Stimulated activated CD8-positive, alpha-beta memory T cell treated with anti-CD3 and anti-CD28 coated beads, Interleukin-4, amount 100 ng/mL, for 48 hours (primary cell): ENCODE measurements at regions not wholly inside any gene's neighbourhood (a gene's known extent, or its start where the extent isn't known, plus 50 kb on each side); places are given as distances from the start of the nearest gene placed in this dataset.

Experiments
- DNase-seq: peaks from one replicate; pipeline ENCODE4 v3.0.0-alpha.2; 2020

DNA sequence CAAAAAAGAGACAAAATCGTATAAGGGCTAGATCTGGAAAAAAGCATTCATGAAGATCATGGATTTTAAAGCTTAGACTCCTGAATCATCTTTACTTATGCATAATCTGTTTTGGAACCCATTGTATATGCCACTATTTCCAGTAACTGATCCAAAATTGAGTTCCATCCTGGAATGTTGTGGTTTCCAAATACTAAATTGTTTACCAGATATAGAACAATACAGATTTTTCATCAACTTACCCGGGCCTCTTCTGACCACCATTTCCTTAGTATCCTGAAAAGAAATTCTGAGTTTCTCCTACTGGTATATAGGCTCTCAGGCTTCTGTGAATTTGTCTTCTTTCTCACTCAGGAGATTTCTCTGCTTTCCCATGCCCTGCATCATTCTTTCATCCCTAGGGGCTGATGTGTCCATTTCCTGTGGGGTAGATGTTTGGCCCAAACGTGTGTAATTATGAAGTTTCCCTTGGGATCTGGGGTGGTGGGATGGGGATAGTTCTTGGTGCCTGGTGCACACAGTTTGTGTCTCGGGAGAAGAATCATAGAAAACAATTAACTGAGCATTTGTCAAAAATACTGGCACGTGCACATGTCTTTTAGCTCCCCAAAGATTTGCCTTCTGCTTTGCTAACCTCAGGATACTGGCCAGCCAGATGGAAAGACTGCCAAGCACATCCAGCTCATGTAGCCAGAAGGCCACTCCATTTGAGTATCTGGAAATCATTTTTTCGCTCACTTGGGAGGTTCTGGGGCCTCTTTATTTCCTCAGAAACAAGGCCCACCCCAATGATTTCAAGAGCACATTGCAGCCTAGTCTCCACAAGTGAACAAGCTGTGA lies 127.8 kb downstream of the NTMT2 start:
- DNase-seq, result no peak

DNA sequence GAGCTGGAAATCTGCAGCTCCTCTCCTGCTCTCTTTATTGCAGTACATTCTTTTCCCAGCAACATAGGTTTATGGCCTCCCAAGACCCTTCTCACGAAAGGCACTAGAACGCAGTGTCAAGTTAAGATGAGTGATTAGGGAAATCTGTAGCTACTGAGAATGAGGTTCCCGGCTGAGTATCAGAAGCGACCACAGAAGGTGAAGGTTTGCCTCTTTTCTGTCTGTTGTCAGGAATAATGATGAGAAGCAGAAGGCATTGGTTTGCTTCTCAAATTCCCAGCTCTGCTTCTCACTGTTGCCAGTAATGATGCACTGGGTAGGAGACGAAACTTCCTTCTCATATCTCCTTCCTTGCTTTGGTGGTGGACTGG lies 128.4 kb downstream of the NTMT2 start:
- no peak for DNase-seq

DNA sequence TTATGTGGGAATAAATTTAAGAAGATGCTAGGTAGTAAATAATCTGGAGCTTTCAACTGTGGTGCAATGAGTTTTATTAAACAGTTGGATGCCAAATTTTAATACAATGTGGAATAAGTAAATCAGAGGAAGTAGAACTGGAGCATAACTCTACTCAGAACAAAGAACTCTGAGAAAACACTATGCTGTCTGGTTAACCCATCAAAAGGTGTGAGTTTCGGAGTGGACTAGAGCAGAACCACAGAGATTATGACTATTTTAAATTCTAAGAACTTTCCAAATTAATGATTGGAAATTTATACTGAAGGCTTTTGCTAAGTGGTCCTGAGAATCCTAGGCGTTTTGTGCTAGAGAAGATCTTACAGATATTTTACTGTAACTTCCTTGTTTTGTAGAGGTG lies 132.2 kb downstream of the NTMT2 start:
- no peak for DNase-seq

DNA sequence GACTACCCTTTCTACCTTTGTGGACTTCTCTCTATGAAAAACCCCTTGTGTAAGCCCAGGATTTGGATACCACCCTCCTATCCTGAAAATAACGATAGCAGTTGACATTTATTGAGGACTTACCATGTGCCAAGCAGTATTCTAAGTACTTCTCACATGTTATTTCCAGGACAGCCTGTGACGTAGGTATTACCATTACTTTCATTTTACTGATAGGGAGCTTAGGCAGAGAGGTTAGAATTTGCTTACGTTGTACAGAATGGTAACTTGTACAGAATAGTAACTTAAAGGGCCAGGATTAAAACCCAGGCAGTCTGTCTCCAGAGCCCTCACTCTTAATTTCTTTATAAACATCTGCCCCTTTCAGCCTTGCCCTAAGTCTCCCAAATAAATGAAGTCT lies 138.3 kb downstream of the NTMT2 start:
- DNase-seq, result no peak

DNA sequence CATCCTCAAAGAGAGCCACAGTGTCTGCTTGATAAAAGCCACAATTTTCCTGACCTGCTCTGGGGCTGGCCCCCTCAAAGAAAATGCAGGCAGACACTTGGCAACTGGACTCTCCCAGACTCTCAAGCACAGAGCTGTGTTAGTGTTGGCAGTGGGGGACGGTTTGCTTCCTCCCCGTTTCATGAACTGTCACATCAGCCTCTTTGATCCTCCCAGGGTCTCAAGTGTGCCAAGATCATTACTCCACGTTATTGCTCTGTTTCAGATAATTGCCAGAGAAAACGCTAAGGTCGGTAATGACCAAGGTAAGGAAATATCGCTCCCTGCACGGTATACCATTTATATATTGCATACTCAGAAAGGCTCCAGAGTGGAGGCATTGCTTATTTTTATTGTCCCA lies 138.8 kb downstream of the NTMT2 start:
- DNase-seq, result no peak

DNA sequence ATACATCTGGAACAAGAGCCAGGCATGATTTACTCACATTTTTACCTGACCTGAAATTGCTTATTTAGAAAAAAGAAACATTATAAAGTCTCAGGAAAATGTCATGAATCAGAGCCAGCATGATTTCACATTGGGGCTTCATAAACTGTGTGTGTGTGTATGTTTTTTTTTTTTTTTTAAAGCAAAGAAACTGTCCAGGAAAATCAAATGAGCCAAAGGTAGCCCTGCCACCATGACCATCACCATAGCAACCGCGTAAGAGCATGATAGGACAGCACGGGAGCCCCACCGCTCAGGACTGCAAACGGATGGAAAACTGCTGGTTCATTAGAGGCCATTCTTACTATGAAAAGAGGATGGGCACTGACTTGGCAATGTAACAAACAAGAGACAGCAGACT lies 139.2 kb downstream of the NTMT2 start:
- DNase-seq, result no peak

DNA sequence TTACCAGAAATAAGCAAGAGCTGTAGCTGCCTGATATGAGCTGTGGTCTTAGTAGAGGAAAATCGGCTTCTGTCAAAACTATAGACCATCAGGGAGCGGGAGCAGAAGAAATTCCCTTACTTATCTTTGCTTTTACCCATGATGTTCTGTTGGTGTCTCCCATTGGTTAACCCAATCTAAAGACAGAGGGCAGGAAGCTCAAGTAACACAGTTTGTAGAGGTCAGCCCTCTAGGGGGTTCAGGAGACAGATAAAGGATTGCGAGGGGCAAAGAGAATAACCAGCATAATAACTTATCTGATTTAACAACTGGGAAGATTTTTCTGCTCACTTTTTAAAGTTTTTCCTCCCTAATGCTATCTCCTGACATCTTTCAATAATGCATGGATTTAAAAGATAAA lies 142.4 kb downstream of the NTMT2 start:
- no peak for DNase-seq

DNA sequence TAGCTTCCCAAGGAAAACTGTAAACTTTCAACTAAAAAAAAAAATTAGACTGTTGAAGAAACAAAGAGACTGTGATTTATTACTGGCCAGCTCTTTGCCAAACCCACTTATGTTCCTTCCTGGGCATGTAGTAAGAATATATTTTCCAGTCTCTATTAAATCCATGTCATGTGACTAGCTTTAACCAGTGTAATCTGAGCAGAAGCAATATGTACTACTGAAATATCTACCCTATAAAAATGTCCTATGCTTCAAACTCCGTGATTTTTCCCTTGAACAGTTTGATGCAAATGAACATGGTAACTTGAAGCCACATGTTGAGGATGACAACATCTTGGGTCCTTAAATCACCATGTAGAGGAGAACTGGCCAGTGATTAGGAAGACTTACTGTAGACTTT lies 144.5 kb downstream of the NTMT2 start:
- no peak for DNase-seq

DNA sequence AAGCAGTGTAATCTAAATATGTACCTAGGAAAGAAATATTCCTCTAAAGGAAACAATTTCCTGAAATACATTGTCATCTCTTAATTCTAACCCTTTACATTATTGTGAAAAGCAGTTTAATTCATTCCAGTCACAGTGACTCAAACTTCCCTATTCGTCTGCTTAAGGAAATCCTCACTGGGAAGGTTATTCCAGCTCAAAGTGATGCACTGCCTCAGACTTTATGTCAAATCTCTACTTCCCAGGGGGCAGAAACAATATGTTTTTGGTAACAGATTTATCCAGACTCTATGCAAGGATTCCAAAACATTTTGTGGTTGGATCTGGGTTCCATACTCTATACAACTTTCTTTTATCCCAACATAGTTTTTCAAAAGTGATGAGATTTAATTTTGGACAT lies 145.2 kb downstream of the NTMT2 start:
- no peak for DNase-seq

DNA sequence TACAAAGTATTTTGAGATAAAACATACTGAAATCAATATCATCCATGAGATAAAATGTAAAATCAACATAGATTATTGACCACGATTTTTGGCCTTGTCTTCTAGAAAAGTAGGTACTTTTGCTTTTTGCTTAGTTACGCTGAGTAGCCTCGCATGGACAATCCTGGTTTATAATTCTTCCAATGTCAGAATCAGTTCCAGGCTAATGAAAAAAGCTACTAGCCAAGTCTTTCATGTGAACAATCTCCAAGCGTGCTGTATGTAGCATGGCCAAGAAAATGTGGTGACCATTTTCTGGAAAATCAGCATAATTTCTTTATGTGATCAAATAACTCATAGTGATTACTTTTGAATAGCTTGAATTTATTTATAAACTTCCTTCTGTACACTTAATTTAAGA lies 145.8 kb downstream of the NTMT2 start:
- DNase-seq, result no peak

DNA sequence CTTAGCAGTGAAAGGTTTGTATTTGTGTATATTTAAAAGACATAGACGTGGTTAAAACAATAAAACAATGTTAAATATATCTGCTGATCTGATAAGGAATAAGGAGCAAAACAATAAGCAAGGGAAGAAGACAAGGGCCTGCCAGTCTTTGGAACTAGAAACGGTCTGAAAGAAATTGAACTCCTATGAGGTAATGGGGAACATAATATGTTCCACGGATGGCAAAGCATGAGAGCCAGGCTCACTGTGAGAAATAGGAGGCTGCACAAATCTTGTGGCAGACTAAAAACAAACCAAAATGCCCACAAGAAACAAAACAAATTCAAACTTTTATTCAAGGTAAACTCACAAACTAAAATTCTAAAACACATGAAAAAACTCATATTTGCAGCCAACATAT lies 150.5 kb downstream of the NTMT2 start:
- DNase-seq, result no peak

DNA sequence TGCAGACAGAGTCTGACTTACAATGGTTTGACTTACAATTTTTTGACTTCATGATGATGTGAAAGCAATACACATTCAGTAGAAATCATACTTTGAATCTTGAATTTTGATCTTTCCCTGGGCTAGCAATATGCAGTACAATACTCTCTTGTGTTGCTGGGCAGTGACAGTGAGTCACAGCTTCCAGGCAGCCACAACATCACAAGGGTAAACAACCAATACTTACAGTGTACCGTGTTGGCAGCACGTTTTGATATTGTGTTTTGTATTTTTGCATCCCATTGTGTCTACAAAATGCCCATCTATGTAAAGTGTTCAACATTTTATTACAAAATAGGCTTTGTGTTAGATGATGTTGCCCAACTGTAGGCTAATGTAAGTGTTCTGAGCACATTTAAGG lies 150.9 kb downstream of the NTMT2 start:
- DNase-seq, result no peak

DNA sequence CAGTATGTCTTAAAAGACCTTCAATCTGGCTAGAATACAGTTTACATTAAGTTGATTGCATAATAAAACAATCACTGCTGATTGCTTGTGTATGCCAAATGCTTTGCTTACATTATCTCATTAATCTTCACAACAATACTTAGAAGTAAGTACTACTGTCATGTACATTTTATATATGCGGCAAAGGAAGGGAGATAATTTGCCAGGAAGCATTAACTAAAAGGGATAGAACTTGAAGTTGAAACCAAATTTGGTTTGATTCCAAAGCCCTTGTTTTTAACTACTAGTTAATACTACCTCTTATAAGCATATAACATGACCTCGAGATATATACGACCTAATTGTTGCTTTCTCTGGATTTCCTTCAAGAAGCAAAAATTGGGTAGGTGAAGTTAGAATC lies 155.8 kb downstream of the NTMT2 start:
- DNase-seq, result no peak

DNA sequence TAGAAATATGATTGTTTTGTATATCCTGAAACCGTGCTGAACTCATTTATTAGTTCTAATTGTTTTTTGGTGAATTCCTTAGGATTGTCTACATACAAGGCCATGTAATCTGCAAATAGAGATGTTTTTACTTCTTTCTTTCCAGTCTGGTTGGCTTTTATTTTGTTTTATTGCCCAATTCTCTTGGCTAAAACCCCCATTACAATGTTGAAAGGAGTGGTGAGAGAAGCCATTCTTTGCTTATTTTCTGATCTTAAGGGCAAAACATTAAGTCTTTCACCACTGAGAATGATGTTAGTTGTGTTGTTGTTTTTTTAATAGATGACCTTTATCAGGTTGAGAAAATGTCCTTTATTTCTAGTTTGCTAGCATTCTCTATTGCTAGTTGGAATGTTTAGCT lies 157.3 kb downstream of the NTMT2 start:
- no peak for DNase-seq

DNA sequence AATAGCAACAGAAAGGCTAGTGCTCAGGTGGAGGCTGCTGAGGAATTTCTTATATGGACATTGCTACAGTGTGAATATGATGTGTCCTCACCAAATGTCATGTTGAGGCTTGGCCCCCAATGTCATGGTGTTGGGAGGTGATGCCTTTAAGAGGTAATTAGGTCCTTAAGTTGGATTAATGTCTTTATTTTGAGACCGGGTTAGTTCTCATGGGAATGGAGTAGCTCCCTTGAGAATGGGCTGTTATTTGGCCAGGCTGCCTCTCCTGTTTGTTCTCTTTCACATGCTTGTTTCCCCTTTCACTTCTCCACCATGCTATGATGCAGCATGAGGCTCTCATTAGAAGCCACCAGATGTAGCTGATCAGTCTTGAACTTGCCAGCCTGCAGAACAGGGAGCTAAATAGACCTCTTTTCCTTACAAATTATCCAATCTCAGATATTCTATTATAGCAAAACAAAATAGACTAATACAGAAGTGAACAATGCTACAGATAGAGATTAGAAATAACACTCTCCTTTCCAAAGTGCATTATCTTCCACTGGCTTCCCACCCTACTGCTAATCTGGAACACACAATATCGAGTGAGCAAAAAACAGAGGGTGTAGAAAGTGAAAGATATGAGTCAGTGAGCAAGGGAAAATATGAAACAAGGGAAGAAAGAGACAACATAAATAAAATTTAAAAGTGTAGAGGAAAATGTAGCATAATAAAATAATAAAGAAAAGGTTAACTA lies 160.2 kb downstream of the NTMT2 start:
- DNase-seq, result no peak

DNA sequence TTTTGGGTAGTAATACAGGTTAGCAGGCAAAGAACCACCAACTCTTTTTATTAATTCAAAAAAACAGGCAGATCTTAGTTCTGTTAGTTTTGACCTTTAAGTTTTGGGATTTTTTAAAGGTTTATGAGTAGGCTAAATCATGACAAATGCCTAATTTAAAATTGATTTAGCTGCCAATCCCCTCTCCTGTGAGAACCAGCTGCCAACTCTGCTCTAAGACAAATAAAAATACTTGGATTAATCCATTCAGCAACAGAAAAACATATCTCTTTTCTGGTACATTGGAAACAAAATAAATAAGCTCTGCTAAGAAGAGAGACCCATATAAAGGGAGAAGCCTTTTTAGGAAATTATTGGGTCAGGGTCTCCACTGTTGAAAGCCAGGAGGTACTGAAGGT lies 160.8 kb downstream of the NTMT2 start:
- no peak for DNase-seq

DNA sequence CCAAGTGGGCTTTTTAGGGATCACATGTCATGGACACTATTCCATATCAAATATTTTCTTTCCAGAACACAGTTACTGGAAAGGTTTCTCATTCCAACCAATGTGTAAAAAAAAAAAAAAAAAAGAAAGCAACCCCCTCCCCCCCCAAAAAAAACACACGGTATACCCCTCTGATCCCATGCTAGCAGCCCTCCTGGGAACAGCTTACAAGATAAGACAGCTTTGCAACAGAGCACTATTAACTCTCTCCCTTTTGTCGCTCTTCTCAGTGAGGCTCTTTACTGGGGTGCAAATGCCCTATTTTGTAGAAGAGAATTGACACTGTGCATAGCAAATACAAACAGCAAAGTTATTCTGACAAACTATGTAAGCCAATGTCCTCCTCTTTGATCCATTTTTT lies 161.2 kb downstream of the NTMT2 start:
- DNase-seq, result no peak

DNA sequence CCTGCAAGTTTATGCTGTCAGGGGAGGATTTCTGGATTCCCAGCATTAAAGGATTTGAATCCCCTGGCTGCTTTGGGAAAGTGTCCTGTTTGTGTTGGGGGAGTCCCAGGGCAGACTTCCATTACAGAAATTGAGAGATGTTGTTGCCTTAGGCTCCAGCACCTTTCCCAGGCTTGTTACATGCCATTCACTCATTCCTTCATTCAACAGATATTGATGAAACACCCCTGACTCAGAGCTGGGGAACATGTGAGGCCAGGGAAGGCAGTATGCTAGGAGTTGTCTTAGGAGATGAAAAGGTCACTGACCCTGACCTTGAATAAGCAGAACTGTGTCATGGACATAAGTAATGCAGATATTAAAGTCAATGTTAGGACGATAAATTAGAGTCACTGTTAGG lies 161.7 kb downstream of the NTMT2 start:
- DNase-seq, result no peak

DNA sequence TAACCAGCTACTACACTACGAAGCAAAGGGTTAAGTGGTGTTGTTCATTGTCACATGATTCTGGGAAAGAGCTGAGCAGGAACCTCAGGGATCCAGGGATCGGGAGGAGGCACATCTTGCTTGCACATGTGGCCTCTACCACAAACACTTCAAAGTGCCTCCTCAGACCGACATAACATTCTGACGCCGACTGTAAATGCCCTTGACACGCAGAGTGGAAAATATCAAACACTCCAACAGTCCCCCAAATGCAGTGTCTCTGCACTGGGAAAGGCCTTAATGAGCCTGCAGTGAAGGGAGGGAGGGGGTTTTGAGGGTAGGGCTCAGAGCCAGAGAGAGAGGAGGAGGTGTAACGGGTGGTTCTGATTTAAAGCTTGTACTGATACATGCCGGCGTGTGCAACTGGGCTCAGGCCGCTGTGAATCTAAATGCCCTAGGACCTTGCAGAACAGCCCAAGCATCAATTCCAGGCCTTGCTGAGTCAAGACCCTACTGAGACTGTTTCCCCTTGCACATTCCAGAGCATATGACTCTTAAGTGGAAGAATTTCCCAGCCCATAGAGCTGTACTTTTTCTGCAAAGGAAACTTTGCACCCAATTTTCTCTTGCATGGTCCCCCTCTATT lies 163.7 kb downstream of the NTMT2 start:
- DNase-seq, result no peak

DNA sequence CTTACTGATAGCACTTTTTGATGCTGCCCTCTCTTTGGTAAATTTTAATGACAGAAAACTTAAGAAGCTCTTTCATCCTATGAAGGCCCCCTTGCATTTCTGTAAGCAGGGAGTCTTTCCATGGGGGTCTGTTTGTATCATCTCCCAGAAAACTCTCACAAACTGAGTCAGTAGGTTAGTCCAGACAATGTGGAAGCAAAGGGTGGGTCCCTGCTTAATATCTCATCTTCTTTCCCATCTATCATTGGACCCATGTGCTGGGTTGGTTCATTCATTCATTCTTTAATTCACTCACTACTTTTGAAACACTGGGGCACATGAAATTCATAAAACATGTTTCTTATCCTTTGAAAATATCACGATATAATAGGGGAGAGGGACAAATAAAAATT lies 164.3 kb downstream of the NTMT2 start:
- no peak for DNase-seq

DNA sequence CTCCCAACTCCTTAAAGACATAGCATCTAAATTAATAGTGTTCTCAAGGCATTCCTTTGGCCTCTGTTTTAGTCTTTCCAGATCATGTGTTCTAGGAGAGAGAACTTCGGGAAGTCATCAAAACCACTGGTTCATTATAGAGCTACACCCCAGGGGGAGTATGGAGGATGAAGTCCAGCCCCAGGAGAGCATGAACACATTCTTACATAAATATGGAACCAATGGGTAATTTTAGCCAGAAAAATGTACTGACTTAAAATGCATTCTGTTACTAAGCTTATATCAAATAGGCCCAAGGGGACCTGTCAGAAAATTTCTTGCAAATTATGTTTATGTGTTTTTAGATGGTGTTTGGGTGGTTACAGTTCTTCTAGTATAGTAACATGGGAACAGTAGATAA lies 165.2 kb downstream of the NTMT2 start:
- DNase-seq, result no peak

DNA sequence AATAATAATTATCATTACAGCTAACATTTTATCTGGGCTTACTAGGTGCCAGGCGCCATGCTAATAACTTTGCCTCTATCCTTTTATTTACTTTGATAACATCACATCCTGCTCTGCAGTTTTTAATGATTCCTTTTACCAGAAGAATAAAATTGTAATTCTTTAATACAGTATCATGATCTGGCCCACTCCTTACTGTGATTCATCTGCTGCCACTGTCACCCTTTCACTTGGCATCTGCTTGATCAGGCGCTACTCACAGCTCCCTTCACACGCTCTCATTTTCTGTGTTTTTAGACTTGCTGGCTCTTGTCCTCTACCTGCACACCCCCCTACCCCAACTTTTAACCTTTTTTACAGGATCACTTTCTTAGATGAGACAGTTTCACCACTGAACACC lies 167.5 kb downstream of the NTMT2 start:
- no peak for DNase-seq

DNA sequence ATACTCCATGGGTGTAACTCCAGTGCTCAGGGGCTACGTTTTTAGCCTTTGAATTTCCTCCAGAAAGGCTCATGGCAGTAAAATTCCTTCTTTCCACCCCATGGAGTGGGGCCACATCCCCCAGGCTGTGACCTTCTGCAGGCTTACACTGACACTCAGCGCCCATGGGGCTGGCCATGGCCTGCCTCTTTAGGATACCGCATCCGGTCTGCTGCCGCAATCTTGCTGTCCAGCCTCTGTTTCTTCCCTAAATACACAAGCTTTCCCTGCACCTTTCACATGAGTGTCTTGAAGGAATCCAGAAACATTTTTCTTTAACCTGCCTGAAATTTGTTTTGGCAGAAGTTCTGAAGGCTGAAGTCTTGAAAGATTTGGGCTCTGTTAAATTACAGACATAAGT lies 170.5 kb downstream of the NTMT2 start:
- no peak for DNase-seq

DNA sequence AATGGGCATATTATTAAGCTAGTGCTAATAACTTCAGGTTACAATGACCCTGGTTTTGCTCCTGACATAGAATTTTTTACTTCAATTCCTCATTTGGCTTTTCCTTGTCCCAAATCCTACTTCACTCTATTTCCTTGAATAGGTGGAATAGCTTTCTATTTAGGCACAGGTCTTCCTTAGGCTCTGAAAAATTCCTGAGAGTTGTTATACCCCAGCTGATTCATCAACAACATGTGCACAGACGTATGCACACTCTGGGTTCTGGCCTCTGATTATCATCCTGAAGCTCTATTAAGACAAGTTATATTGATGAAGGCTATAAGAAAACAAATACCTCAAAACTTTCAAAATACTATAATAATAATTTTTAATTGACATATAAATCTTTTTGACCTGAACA lies 172.4 kb downstream of the NTMT2 start:
- DNase-seq, result no peak
